ENCODE measurements at regions not wholly inside any gene's neighbourhood (a gene's known extent, or its start where the extent isn't known, plus 50 kb on each side); places are given as distances from the start of the nearest gene placed in this dataset.

- no peaks in the 10 kb centered on the region for H3K4me1 ChIP-seq (ENCODE audit: control insufficient read depth in 1 of 2, insufficient read depth in 2 of 2, low read length in 2 of 2)
- H3K27me3 ChIP-seq (ENCODE audit: low read depth, low read length): no peaks in the 10 kb centered on the region
- H3K9me3 ChIP-seq (ENCODE audit: control insufficient read depth in 1 of 2, low read length in 2 of 2): no peaks in the 10 kb centered on the region
- H3K4me3 ChIP-seq (ENCODE audit: low read depth in 1 of 2, low read length in 2 of 2): no peak overlapping the region
- H3K36me3 ChIP-seq (ENCODE audit: control insufficient read depth in 1 of 2, insufficient read depth in 2 of 2, low read length in 2 of 2): no peaks in the 10 kb centered on the region
- H3K27ac ChIP-seq (ENCODE audit: low read length): no peak overlapping the region
These were observed 399.5 kb upstream of the ANKRD30A start for GRCh38 chr10:36725581-36726520.

GRCh38 chr10:36722777-36723176 is 402.6 kb upstream of the ANKRD30A start:
- no peaks in the 10 kb centered on the region for H3K4me1 ChIP-seq (ENCODE audit: control insufficient read depth in 1 of 2, insufficient read depth in 2 of 2, low read length in 2 of 2)

GRCh38 chr10:36721871-36722270 is 403.5 kb upstream of the ANKRD30A start:
- H3K27me3 ChIP-seq (ENCODE audit: low read depth, low read length): no peaks in the 10 kb centered on the region
- H3K4me3 ChIP-seq (ENCODE audit: low read depth in 1 of 2, low read length in 2 of 2): no peak overlapping the region
- H3K36me3 ChIP-seq (ENCODE audit: control insufficient read depth in 1 of 2, insufficient read depth in 2 of 2, low read length in 2 of 2): no peaks in the 10 kb centered on the region
- H3K4me1 ChIP-seq (ENCODE audit: control insufficient read depth in 1 of 2, insufficient read depth in 2 of 2, low read length in 2 of 2): no peaks in the 10 kb centered on the region
- no peaks in the 10 kb centered on the region for H3K9me3 ChIP-seq (ENCODE audit: control insufficient read depth in 1 of 2, low read length in 2 of 2)
- no peak overlapping the region for H3K27ac ChIP-seq (ENCODE audit: low read length)

More at GRCh38 chr10:36722777-36723176, 402.6 kb upstream of the ANKRD30A start:
- no peak overlapping the region for H3K4me3 ChIP-seq (ENCODE audit: low read depth in 1 of 2, low read length in 2 of 2)
- no peak overlapping the region for H3K27ac ChIP-seq (ENCODE audit: low read length)
- H3K9me3 ChIP-seq (ENCODE audit: control insufficient read depth in 1 of 2, low read length in 2 of 2): no peaks in the 10 kb centered on the region
- no peaks in the 10 kb centered on the region for H3K27me3 ChIP-seq (ENCODE audit: low read depth, low read length)
- no peaks in the 10 kb centered on the region for H3K36me3 ChIP-seq (ENCODE audit: control insufficient read depth in 1 of 2, insufficient read depth in 2 of 2, low read length in 2 of 2)

GRCh38 chr10:36720895-36721294 is 404.5 kb upstream of the ANKRD30A start:
- H3K36me3 ChIP-seq (ENCODE audit: control insufficient read depth in 1 of 2, insufficient read depth in 2 of 2, low read length in 2 of 2): no peaks in the 10 kb centered on the region
- H3K27ac ChIP-seq (ENCODE audit: low read length): no peak overlapping the region
- H3K4me1 ChIP-seq (ENCODE audit: control insufficient read depth in 1 of 2, insufficient read depth in 2 of 2, low read length in 2 of 2): no peaks in the 10 kb centered on the region
- H3K9me3 ChIP-seq (ENCODE audit: control insufficient read depth in 1 of 2, low read length in 2 of 2): no peaks in the 10 kb centered on the region
- no peaks in the 10 kb centered on the region for H3K27me3 ChIP-seq (ENCODE audit: low read depth, low read length)
- no peak overlapping the region for H3K4me3 ChIP-seq (ENCODE audit: low read depth in 1 of 2, low read length in 2 of 2)

GRCh38 chr10:36717118-36717517 is 408.3 kb upstream of the ANKRD30A start:
- Histone ChIP-seq H3K9me3 (ENCODE audit: control insufficient read depth in 1 of 2, low read length in 2 of 2) (no peaks in the 10 kb centered on the region), H3K4me3 (ENCODE audit: low read depth in 1 of 2, low read length in 2 of 2) (no peak overlapping the region), H3K36me3 (ENCODE audit: control insufficient read depth in 1 of 2, insufficient read depth in 2 of 2, low read length in 2 of 2) (no peaks in the 10 kb centered on the region), H3K27ac (ENCODE audit: low read length) (no peak overlapping the region), H3K27me3 (ENCODE audit: low read depth, low read length) (no peaks in the 10 kb centered on the region), H3K4me1 (ENCODE audit: control insufficient read depth in 1 of 2, insufficient read depth in 2 of 2, low read length in 2 of 2) (no peaks in the 10 kb centered on the region)

GRCh38 chr10:36716291-36716690 is 409.1 kb upstream of the ANKRD30A start:
- no peaks in the 10 kb centered on the region for H3K4me1 ChIP-seq (ENCODE audit: control insufficient read depth in 1 of 2, insufficient read depth in 2 of 2, low read length in 2 of 2)
- no peak overlapping the region for H3K27ac ChIP-seq (ENCODE audit: low read length)
- H3K9me3 ChIP-seq (ENCODE audit: control insufficient read depth in 1 of 2, low read length in 2 of 2): no peaks in the 10 kb centered on the region
- no peaks in the 10 kb centered on the region for H3K36me3 ChIP-seq (ENCODE audit: control insufficient read depth in 1 of 2, insufficient read depth in 2 of 2, low read length in 2 of 2)
- H3K4me3 ChIP-seq (ENCODE audit: low read depth in 1 of 2, low read length in 2 of 2): no peak overlapping the region
- H3K27me3 ChIP-seq (ENCODE audit: low read depth, low read length): no peaks in the 10 kb centered on the region

- Histone ChIP-seq H3K27me3 (ENCODE audit: low read depth, low read length) (no peaks in the 10 kb centered on the region), H3K36me3 (ENCODE audit: control insufficient read depth in 1 of 2, insufficient read depth in 2 of 2, low read length in 2 of 2) (no peaks in the 10 kb centered on the region), H3K27ac (ENCODE audit: low read length) (no peak overlapping the region), H3K4me1 (ENCODE audit: control insufficient read depth in 1 of 2, insufficient read depth in 2 of 2, low read length in 2 of 2) (no peaks in the 10 kb centered on the region), H3K9me3 (ENCODE audit: control insufficient read depth in 1 of 2, low read length in 2 of 2) (no peaks in the 10 kb centered on the region), H3K4me3 (ENCODE audit: low read depth in 1 of 2, low read length in 2 of 2) (no peak overlapping the region)
These were observed 412.7 kb upstream of the ANKRD30A start for GRCh38 chr10:36712695-36713094.

GRCh38 chr10:36711361-36711760 is 414.0 kb upstream of the ANKRD30A start:
- no peaks in the 10 kb centered on the region for H3K4me1 ChIP-seq (ENCODE audit: control insufficient read depth in 1 of 2, insufficient read depth in 2 of 2, low read length in 2 of 2)
- H3K36me3 ChIP-seq (ENCODE audit: control insufficient read depth in 1 of 2, insufficient read depth in 2 of 2, low read length in 2 of 2): no peaks in the 10 kb centered on the region
- H3K4me3 ChIP-seq (ENCODE audit: low read depth in 1 of 2, low read length in 2 of 2): no peak overlapping the region
- H3K27ac ChIP-seq (ENCODE audit: low read length): no peak overlapping the region
- H3K9me3 ChIP-seq (ENCODE audit: control insufficient read depth in 1 of 2, low read length in 2 of 2): no peaks in the 10 kb centered on the region
- no peaks in the 10 kb centered on the region for H3K27me3 ChIP-seq (ENCODE audit: low read depth, low read length)

- no peaks in the 10 kb centered on the region for H3K36me3 ChIP-seq (ENCODE audit: control insufficient read depth in 1 of 2, insufficient read depth in 2 of 2, low read length in 2 of 2)
- H3K4me1 ChIP-seq (ENCODE audit: control insufficient read depth in 1 of 2, insufficient read depth in 2 of 2, low read length in 2 of 2): no peaks in the 10 kb centered on the region
- no peak overlapping the region for H3K27ac ChIP-seq (ENCODE audit: low read length)
- no peaks in the 10 kb centered on the region for H3K27me3 ChIP-seq (ENCODE audit: low read depth, low read length)
- no peak overlapping the region for H3K4me3 ChIP-seq (ENCODE audit: low read depth in 1 of 2, low read length in 2 of 2)
- peaks cover 0 to 3% of the 10 kb centered on the region in 2 donors for H3K9me3 ChIP-seq (ENCODE audit: control insufficient read depth in 1 of 2, low read length in 2 of 2)
These were observed 421.3 kb upstream of the ANKRD30A start for GRCh38 chr10:36704124-36704523.

GRCh38 chr10:36703179-36703578 is 422.2 kb upstream of the ANKRD30A start:
- Histone ChIP-seq H3K27ac (ENCODE audit: low read length) (no peak overlapping the region), H3K36me3 (ENCODE audit: control insufficient read depth in 1 of 2, insufficient read depth in 2 of 2, low read length in 2 of 2) (no peaks in the 10 kb centered on the region), H3K9me3 (ENCODE audit: control insufficient read depth in 1 of 2, low read length in 2 of 2) (peaks cover 0 to 3% of the 10 kb centered on the region in 2 donors), H3K4me3 (ENCODE audit: low read depth in 1 of 2, low read length in 2 of 2) (no peak overlapping the region), H3K4me1 (ENCODE audit: control insufficient read depth in 1 of 2, insufficient read depth in 2 of 2, low read length in 2 of 2) (no peaks in the 10 kb centered on the region), H3K27me3 (ENCODE audit: low read depth, low read length) (no peaks in the 10 kb centered on the region)

- no peak overlapping the region for H3K4me3 ChIP-seq (ENCODE audit: low read depth in 1 of 2, low read length in 2 of 2)
- no peak overlapping the region for H3K27ac ChIP-seq (ENCODE audit: low read length)
- no peaks in the 10 kb centered on the region for H3K36me3 ChIP-seq (ENCODE audit: control insufficient read depth in 1 of 2, insufficient read depth in 2 of 2, low read length in 2 of 2)
- peaks cover 0 to 3% of the 10 kb centered on the region in 2 donors for H3K9me3 ChIP-seq (ENCODE audit: control insufficient read depth in 1 of 2, low read length in 2 of 2)
- no peaks in the 10 kb centered on the region for H3K27me3 ChIP-seq (ENCODE audit: low read depth, low read length)
- H3K4me1 ChIP-seq (ENCODE audit: control insufficient read depth in 1 of 2, insufficient read depth in 2 of 2, low read length in 2 of 2): no peaks in the 10 kb centered on the region
These were observed 425.3 kb upstream of the ANKRD30A start for GRCh38 chr10:36700123-36700522.

- H3K27ac ChIP-seq (ENCODE audit: low read length): no peak overlapping the region
- H3K36me3 ChIP-seq (ENCODE audit: control insufficient read depth in 1 of 2, insufficient read depth in 2 of 2, low read length in 2 of 2): no peaks in the 10 kb centered on the region
- no peaks in the 10 kb centered on the region for H3K4me1 ChIP-seq (ENCODE audit: control insufficient read depth in 1 of 2, insufficient read depth in 2 of 2, low read length in 2 of 2)
- H3K9me3 ChIP-seq (ENCODE audit: control insufficient read depth in 1 of 2, low read length in 2 of 2): no peaks in the 10 kb centered on the region
- no peaks in the 10 kb centered on the region for H3K27me3 ChIP-seq (ENCODE audit: low read depth, low read length)
- no peak overlapping the region for H3K4me3 ChIP-seq (ENCODE audit: low read depth in 1 of 2, low read length in 2 of 2)
These were observed 432.6 kb upstream of the ANKRD30A start for GRCh38 chr10:36692759-36693158.

Measured in muscle layer of duodenum (tissue), 2 donors.